Caco-2 (cell line): ENCODE measurements at regions not wholly inside any gene's neighbourhood (a gene's known extent, or its start where the extent isn't known, plus 50 kb on each side); places are given as distances from the start of the nearest gene placed in this dataset.

Experiments used
- BruUV-seq: library from RNA; stranded (reverse); fragments of 400-500 nt; replicated peaks from 2 replicates; lab custom pipeline; 2021; lab: Mats Ljungman, UMichigan
- CTCF ChIA-PET: fragments of 300-600 bp; sonication (Branson Sonifier 250); formaldehyde crosslinking; loops from one replicate; lab custom pipeline; 2022; ENCODE audit warnings: antibody characterized with exemption; lab: Charles Lee
- POLR2A ChIA-PET: fragments of 300-600 bp; sonication (Branson Sonifier 250); formaldehyde crosslinking; loops from one replicate; lab custom pipeline; 2022; ENCODE audit warnings: antibody characterized with exemption; lab: Charles Lee
- DNase-seq, 2 experiments: peaks; one replicate each; pipeline versions ENCODE4 v3.0.0 to v3.0.0-alpha.2; 2020 to 2022
- H3K27me3 ChIP-seq: replicated peaks from 2 replicates; pipeline ENCODE4 v1.6.0; 2011; ENCODE audit warnings: low read length; ENCODE audit not compliant: control insufficient read depth, insufficient read depth
- H3K36me3 ChIP-seq: 2 replicates; pipeline ENCODE4 v1.5.1; 2011; ENCODE audit warnings: low read length; ENCODE audit not compliant: control insufficient read depth, insufficient read depth
- H3K4me1 ChIP-seq: fragments of 250-450 bp; sonication (Bioruptor Pico); 2 replicates; pipeline ENCODE4 v1.5.1; 2020; ENCODE audit warnings: mild to moderate bottlenecking
- H3K4me3 ChIP-seq: 2 replicates; pipeline ENCODE4 v1.5.1; 2011; ENCODE audit warnings: low read depth, mild to moderate bottlenecking, control low read depth, low read length
- H3K9me3 ChIP-seq: fragments of 250-450 bp; sonication (Bioruptor Pico); 2 replicates; pipeline ENCODE4 v1.5.1; 2020; ENCODE audit warnings: mild to moderate bottlenecking, moderate library complexity
- H3K27ac Mint-ChIP-seq: one replicate; pipeline ENCODE4 v1.8.0; 2022; ENCODE audit warnings: mixed read lengths; ENCODE audit not compliant: unreplicated experiment
- H3K27me3 Mint-ChIP-seq: one replicate; pipeline ENCODE4 v1.8.0; 2022; ENCODE audit warnings: mixed read lengths; ENCODE audit not compliant: insufficient read depth, unreplicated experiment
- H3K36me3 Mint-ChIP-seq: one replicate; pipeline ENCODE4 v1.8.0; 2022; ENCODE audit warnings: mild to moderate bottlenecking, mixed read lengths; ENCODE audit not compliant: insufficient read depth, unreplicated experiment
- H3K4me1 Mint-ChIP-seq: one replicate; pipeline ENCODE4 v1.8.0; 2022; ENCODE audit warnings: low read depth, mixed read lengths; ENCODE audit not compliant: unreplicated experiment
- H3K4me3 Mint-ChIP-seq: one replicate; pipeline ENCODE4 v1.8.0; 2022; ENCODE audit warnings: mild to moderate bottlenecking, moderate library complexity, mixed read lengths; ENCODE audit not compliant: unreplicated experiment
- H3K9me3 Mint-ChIP-seq: one replicate; pipeline ENCODE4 v1.8.0; 2022; ENCODE audit warnings: mixed read lengths; ENCODE audit not compliant: unreplicated experiment
- CTCF ChIP-seq, 2 experiments: fragments of 200-600 bp in 1 of 2; IDR thresholded peaks; 1 replicate in 1 of 2; 2 replicates in 1 of 2; pipeline versions ENCODE4 v1.5.1 to v1.8.0; 2011 to 2022; ENCODE audit warnings: antibody characterized with exemption in 1 of 2, control low read depth in 1 of 2, inconsistent platforms in 1 of 2, low read depth in 1 of 2, low read length in 1 of 2, mild to moderate bottlenecking in 1 of 2, moderate library complexity in 1 of 2; ENCODE audit not compliant: insufficient read depth in 1 of 2, severe bottlenecking in 1 of 2, unreplicated experiment in 1 of 2
- intact Hi-C: fragments of 100-400 bp; cut with micrococcal nuclease; formaldehyde crosslinking; loops from one replicate; pipeline ENCODE4 v1.10.0; 2022; ENCODE audit not compliant: unreplicated experiment

DNA sequence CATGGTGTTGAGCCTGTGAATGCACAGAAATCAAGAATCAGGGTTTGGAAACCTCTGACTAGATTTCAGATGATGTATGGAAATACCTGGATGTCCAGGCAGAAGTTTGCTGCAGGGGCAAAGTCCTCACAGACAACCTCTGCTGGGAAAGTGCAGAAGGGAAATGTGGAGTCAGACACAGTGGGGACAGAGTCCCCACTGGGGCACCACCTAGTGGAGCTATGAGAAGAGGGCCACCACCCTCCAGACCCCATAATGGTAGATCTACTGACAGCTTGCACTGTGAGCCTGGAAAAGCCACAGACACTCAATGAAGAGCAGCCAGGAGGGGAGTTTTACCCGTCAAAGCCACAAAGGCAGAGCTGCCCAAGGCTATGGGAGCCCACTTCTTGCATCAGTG is 181.9 kb upstream of the SEMA6A start:
- TF ChIP-seq CTCF (IDR thresholded peaks at IDR 0.05; ENCODE audit: insufficient read depth in 1 of 2, low read depth in 1 of 2, low read length in 1 of 2, severe bottlenecking in 1 of 2, unreplicated experiment in 1 of 2) = no peak
- POLR2A ChIA-PET = no interaction called here
- no peaks in the 10 kb centered on the region for H3K27me3 ChIP-seq

DNA sequence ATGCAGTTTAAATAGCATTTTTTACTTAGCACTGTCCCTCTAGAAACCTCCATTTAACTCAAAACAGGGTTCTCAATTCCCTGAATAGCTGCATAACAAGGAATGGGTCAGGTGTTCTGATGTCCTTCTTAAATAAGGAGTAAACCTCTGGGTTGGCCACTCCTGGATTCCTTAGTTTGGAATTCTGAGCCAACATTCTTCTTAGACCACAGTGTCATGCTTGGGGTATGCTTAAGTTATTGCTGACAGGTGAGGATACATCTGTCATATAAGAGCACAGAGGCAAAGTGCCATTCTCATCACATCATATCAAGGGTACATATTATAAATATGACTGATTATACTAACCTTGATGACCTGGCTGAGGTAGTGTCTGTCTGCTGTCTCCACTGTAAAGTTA is 179.9 kb upstream of the SEMA6A start:
- Mint-ChIP-seq H3K27me3 (no peaks in the 10 kb centered on the region), H3K4me3 (no peak overlapping the region), H3K27ac (no peak overlapping the region), H3K36me3 (no peaks in the 10 kb centered on the region), H3K4me1 (no peaks in the 10 kb centered on the region), H3K9me3 (no peaks in the 10 kb centered on the region)
- CTCF ChIA-PET = no interaction called here
- H3K36me3 ChIP-seq = no peaks in the 10 kb centered on the region
- no peak for DNase-seq
- intact Hi-C loops = no loop called here
- H3K4me1 ChIP-seq = no peaks in the 10 kb centered on the region
- H3K9me3 ChIP-seq = 0 out of 2 replicates have a peak, but pooled peaks cover 5% of the 10 kb centered on the region
- no peak overlapping the region for H3K4me3 ChIP-seq
- no peak for TF ChIP-seq CTCF (IDR thresholded peaks at IDR 0.05; ENCODE audit: insufficient read depth in 1 of 2, low read depth in 1 of 2, low read length in 1 of 2, severe bottlenecking in 1 of 2, unreplicated experiment in 1 of 2)
- H3K27me3 ChIP-seq = no peaks in the 10 kb centered on the region
- POLR2A ChIA-PET = no interaction called here
- no TSS peak for BruUV-seq

More for the DNA sequence above, 181.9 kb upstream of the SEMA6A start:
- intact Hi-C loops = no loop called here
- no peaks in the 10 kb centered on the region for H3K9me3 Mint-ChIP-seq
- CTCF ChIA-PET = no interaction called here
- H3K4me1 ChIP-seq = no peaks in the 10 kb centered on the region
- H3K4me1 Mint-ChIP-seq = no peaks in the 10 kb centered on the region
- BruUV-seq = no TSS peak
- H3K27ac Mint-ChIP-seq = no peak overlapping the region
- H3K9me3 ChIP-seq = 0 out of 2 replicates have a peak, but pooled peaks cover 5% of the 10 kb centered on the region
- H3K4me3 Mint-ChIP-seq = no peak overlapping the region
- no peaks in the 10 kb centered on the region for H3K36me3 ChIP-seq
- DNase-seq = no peak
- no peaks in the 10 kb centered on the region for H3K36me3 Mint-ChIP-seq
- no peaks in the 10 kb centered on the region for H3K27me3 Mint-ChIP-seq
- H3K4me3 ChIP-seq = no peak overlapping the region

GRCh38 chr5:116751684-116752083 is 177.1 kb upstream of the SEMA6A start:
- POLR2A ChIA-PET = no interaction called here
- no peak overlapping the region for H3K27ac Mint-ChIP-seq
- no peaks in the 10 kb centered on the region for H3K4me1 Mint-ChIP-seq
- H3K27me3 Mint-ChIP-seq = no peaks in the 10 kb centered on the region
- no peaks in the 10 kb centered on the region for H3K4me1 ChIP-seq
- H3K9me3 ChIP-seq = 0 out of 2 replicates have a peak, but pooled peaks cover 5% of the 10 kb centered on the region
- H3K36me3 ChIP-seq = no peaks in the 10 kb centered on the region
- no peak for DNase-seq
- CTCF ChIA-PET = no interaction called here
- intact Hi-C loops = no loop called here
- H3K36me3 Mint-ChIP-seq = no peaks in the 10 kb centered on the region
- H3K27me3 ChIP-seq = no peaks in the 10 kb centered on the region
- H3K4me3 Mint-ChIP-seq = no peak overlapping the region
- H3K9me3 Mint-ChIP-seq = no peaks in the 10 kb centered on the region
- no TSS peak for BruUV-seq
- H3K4me3 ChIP-seq = no peak overlapping the region
- TF ChIP-seq CTCF (IDR thresholded peaks at IDR 0.05; ENCODE audit: insufficient read depth in 1 of 2, low read depth in 1 of 2, low read length in 1 of 2, severe bottlenecking in 1 of 2, unreplicated experiment in 1 of 2) = no peak
